ENCODE measurements at regions not wholly inside any gene's neighbourhood (a gene's known extent, or its start where the extent isn't known, plus 50 kb on each side); places are given as distances from the start of the nearest gene placed in this dataset.

DNA sequence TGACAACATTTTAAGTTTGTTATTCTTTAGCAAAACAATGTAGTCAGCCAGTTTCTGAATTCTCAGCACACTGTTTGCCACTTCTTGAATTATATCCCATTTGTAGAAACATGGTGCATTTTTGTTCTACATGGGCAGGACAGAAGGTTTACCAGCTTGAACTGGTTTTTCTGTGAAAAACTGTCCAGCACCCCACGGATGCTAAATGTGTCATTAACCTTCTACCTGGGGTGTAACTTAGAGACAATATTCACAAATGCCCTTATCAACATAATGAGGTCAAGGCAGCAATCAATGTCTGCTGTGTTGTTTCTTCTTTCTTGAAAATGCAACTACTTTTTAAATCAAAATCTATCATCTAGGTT lies 702.6 kb downstream of the CENPC start:
- TF ChIP-seq CTCF (IDR thresholded peaks at IDR 0.05; ENCODE audit: low read length) (no peak), EZH2 (optimal IDR thresholded peaks at IDR 0.05; ENCODE audit: low read depth, low read length) (no peak)

All from MM.1S (cell line).